NT2/D1 (cell line): ENCODE measurements at regions not wholly inside any gene's neighbourhood (a gene's known extent, or its start where the extent isn't known, plus 50 kb on each side); places are given as distances from the start of the nearest gene placed in this dataset.

Experiments used
- SUZ12 ChIP-seq: IDR thresholded peaks from 2 replicates; pipeline ENCODE4 v1.6.1; 2011; ENCODE audit not compliant: insufficient read length, insufficient read depth; ENCODE audit errors: extremely low read depth
- ZNF274 ChIP-seq: IDR thresholded peaks from 2 replicates; pipeline ENCODE4 v1.6.1; 2011; ENCODE audit warnings: mild to moderate bottlenecking, low read depth, low read length

DNA sequence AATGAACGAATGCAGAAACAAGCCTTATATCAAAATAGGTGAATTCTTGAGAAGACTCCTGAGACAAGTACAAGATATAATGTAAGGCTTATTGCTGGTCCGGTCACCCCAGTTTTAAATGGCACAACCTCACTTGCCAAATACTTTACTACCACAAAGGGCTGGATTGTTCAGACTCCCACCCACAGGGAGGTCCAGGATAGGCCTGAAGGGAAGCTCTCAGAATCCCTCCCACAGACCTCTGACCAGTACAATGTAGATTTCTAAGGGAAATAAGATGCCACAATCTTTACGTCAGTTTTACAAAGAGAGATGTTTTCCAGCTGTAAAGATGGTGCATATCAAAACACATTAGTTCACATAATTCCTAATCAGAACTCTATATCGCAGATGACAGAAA, 577.7 kb upstream of the ADAMTS9 start:
- TF ChIP-seq SUZ12 (no peak), ZNF274 (no peak)
